COLO668 (cell line): ENCODE measurements at regions not wholly inside any gene's neighbourhood (a gene's known extent, or its start where the extent isn't known, plus 50 kb on each side); places are given as distances from the start of the nearest gene placed in this dataset.

Experiments used
- DNase-seq: peaks from one replicate; lab custom pipeline; 2025; ENCODE audit not compliant: unreplicated experiment; lab: John Stamatoyannopoulos, UW

DNA sequence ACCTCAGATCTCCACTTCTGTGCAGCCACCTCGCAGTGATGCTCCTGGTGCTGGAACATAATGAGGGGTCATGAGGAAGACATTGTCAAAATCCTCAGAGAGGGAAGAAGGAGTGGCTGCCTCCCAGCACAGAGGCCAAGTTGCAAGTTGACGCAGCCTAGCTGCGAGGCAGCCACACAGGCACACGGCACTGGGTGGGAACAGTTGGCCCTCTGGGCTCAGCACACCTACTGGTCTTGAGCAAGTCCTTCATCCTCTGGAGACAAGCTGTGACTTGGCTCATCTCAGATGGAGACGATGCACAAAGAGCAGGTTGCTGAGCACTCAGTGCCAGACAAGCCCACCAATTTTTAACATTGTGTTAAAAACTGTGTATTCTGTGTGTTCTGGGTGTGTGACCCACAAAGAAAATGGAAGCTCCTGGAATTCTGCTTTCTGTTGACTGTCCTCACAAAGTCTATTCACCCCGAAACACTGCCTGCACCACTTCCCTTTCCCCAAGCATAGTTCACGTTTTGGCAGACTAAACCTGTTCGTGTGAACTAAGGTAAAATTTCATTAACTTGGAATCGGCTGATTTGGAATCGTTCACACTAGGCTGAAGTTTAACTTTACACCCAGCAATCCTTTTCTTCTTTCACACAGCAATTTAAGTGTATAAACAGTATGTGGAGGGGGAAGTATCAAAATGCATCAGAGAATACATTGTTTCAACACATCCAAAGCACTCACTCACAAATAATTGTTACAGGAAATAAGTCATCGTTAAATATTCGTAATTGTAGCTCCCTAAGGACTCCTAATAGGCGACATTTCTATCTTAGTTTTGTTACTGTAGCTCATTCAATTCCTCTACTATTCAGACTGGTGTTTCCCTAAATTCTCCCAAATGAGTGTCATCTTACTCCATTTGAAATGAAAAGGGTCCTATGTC is 266.6 kb upstream of the ID2 start:
- no peak for DNase-seq

DNA sequence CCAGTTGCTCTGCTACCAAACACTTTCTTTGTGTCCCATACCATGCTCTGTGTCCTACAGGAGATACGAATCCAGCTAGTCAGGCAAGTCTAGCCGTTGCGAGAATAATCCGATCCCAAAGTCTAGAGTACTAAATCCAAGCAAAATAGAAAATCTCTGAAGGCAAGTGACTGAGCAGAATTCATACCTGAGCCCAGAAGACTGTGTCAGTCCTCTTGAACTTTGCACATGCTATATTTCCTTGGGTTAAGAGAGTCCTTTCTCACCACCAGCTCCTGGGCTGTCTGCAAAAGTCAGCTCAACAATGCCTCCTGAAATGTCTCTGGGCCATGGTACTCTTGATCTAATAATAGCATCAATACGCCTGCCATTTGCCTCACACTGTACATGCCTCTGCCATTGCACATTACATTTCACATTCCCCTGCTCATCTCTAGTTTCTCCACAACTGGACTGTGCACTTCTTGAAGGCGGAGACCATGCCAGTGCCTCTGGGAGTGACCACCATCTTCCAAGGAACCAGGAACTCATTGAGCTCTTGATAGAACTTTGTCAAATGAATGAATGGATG is 265.8 kb upstream of the ID2 start:
- no peak for DNase-seq

DNA sequence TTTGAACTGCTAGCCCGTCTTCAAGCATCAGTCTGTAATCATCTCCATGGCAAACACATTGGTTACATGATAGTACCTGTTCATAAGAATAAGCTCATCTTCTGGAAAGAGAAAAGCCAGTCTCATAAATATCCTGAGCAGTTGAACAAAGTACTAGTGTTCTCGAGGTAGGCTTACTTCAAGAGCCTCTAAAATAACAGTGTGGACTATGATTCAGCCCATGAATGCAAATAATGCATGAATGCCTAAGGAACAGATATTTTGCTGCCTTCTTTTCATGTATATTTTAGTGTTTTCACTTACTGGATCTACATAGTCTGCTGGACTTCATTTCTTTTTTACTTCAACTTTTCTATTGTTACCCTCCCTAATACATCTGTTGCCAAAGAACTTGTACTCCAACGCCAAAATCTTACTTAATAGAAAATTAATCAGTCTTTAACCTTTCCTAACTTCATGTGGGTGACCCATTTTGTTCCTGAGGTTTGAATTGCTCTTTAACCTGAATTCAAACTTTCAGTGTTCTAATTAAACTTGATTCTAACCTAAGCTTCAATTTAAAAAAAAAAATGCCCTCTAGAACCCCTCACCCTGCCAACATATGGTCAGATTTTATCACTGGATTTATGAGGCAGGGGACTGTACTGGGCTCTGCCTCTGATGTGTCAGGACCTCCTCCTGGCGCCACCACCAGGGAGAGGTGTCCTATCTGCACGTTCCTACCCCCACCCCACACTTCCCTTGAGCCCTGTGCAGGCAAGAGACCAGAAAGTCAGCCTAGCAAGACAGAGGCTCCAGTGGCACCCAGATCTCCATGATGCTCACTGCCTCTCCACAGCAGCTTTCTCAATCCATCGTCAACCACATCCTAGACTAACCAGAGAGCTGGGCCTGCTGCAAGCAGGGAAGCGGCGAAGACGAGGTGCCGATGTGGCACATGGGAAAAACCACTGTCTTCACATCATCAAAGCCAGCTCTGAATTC is 264.7 kb upstream of the ID2 start:
- DNase-seq, result no peak

DNA sequence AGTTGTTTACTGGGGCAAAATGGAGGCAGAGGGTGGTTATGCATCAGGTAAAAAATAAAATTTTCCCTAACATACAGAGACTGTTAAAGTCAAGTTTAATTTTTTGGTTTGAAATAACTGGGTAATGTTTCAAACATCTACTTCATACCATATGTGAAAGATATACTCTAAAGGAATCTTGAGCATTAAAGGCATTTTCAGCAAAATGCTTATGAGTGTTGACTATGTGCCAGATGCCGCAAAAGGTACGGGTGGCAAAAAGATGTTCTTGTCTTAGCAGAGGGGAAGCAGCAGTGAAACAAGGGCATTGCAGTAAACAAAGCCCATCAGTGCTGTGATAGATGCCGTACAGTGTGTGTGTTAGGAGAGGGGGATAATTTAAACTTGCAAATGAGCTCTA is 263.1 kb upstream of the ID2 start:
- no peak for DNase-seq

DNA sequence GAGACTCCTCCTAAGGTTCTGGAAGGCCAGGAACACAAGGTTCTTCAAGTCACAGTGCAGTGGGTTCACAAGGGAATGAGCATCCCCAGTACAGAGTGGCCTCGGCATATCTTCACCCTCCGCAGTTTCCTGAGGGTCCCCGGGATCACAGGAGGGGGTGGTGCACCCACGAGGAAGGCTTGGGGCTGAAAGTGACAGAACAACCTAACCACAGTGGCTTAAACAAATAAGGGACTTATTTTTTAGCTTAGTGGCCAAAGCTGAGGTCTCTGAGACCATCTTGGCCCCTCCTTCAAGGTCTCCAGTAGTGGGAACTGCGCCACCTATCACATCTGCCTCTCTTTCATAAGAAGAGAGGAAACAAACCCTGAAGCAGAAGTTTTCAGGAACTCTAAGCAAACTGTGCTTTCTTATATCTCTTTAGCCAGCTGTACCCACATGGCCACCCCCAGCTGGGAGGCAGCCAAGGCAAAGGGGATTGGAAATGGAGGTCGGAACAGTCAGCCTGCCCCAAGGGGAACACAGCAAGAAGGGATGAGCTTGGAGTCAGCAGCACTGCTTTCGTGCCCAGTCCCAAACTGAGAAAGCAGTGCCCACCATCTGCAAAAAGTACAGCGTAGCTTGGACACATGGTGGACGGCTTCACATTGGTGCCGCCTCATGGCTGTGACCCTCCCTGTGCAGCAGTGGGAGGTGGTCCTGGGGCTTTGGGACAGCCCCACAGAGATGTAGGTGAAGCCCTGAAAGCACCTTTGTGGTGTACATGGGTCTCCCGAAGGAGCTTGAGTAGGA is 260.0 kb upstream of the ID2 start:
- DNase-seq, result no peak

DNA sequence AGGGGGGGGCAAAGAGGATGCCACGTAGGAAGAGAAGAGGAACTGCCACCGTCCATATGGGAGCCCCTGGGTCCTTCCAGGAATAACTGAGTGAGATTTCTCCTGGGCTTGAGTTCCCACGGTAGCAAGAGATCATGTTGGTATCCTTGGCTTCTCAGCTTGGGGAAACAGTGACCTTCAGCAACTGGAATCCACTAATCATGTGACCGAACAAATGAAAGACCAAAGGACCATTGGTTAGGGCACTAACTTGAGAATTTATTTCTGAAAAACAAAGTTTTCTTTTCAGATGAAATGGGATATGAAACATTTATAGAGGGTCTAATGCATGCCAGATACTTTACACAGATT is 259.4 kb upstream of the ID2 start:
- no peak for DNase-seq

DNA sequence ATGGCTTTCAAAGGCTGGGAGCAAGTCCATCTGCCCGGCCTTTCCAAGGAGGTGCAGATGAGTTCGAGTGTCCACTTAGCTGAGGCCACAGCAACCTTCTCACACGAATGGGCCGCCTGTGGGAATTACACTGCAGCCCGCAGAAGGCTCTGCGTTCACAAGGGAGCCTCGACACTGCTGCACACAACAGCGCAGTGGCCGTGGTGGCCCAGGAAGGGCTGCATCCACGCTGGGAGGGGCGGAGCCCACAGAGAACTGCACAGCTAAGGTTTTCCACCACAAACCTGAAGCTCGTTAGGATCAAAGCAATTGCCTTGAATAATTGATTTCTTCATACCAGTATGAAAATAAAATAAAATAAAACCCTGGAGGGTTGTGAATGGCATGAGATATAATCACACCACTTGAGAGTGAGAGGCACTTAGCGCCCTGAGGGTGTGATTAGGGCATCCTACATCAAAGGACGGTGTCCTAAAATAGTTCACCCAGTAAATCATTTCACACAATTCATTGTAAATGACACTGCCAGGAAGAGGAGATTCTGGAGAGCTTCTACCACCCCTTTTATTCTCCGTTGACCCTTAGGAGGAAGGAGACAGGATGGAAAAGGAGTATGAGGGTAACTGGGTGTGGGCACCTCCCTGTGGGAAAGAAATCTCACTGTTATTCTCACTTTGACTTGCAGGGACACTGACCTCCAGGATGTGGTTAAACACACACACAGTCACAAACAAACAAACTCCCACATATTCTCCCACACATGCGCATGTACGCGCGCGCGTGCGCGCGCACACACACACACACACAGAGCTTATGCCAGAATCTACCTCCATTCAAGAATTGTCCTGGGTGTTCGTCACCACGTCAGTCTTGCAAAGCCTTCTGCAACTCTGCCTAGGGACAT is 256.6 kb upstream of the ID2 start:
- DNase-seq, result no peak

DNA sequence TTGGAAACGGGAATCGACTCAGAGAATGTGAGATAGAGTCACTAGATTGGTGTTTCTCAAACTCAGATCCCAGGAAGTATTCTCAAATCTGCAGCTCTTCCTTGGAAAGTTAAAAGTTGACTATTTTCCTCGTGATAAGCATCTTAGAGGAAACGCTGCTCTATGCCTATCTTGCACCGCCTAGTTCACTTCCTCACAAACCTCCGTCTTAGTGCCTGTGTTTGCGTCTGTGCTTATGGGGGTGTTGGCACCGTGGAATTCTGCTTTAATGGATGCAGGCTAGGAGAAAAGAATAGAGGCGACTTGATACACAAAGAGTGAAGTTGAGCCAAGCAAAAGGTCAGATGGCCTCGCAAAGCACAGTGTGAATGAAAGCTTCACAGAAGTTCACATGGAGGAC is 255.3 kb upstream of the ID2 start:
- DNase-seq, result no peak

DNA sequence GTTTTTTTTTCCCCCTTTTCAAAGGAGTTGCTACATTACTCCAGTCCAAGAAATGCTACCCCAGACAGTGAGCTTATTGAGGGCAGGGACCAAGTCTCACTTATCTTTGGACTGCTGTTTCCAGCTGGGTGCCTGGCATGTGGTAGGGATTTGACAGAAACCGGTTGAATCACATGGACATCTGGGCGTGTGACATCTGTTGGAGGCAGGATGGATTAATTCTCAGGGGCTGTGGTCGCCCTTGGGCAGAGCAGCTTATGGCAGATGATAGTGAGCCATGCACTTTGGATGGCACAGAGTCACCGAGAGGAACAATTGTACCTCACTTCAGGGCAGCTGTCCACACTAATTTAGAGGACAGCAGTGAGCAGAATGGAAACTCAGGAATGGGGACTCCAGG is 254.6 kb upstream of the ID2 start:
- no peak for DNase-seq

DNA sequence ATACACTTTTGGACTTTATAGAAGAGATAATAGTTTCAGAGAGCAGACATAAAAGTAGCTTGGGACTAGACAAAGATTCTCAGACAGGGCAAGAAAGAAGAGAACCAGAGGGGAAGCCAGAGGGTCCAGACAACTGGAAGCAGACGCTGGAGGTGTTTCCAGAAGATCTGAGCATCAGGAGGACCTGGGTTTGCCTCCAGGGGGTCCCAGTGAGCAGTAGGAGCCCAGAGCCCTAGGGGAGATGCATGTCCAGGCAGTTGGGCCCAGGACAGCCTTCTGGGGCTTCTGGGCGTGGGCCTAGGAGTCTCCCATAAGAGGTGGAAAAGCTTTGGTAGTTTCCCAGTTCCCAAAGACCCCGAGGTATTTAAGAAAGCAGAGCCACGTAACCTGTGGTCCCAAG is 251.2 kb upstream of the ID2 start:
- no peak for DNase-seq

DNA sequence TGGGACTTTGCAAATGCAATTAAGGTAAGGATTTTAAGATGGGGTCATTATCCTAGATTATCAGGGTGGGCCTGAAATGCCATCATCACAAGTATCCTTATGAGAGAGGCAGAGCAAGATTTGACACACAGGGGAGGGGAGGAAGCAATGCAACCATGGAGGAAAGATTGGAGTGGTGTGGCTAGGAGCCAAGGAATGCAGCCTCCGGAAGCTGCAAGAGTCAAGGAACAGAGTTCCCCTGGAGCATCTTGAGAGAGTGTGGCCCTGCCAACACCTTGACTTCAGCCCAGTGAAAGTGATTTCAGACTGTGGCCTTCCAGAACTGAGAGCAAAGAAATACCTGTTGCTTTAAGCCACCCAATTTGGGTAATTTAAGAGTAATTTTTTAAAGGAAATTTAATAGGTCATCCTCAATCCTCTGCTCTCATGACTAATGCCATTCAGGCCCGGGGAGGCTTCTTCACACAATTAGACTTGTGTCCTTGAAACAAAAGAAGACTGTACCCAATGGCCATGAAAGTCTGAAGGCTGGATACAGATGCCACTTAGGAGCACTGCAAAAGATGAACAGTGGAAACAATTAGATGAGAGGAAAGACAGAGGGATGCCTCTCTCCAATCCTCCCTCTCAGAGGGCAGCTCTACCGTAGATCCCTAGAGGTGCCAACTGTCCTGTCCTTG is 250.3 kb upstream of the ID2 start:
- no peak for DNase-seq

DNA sequence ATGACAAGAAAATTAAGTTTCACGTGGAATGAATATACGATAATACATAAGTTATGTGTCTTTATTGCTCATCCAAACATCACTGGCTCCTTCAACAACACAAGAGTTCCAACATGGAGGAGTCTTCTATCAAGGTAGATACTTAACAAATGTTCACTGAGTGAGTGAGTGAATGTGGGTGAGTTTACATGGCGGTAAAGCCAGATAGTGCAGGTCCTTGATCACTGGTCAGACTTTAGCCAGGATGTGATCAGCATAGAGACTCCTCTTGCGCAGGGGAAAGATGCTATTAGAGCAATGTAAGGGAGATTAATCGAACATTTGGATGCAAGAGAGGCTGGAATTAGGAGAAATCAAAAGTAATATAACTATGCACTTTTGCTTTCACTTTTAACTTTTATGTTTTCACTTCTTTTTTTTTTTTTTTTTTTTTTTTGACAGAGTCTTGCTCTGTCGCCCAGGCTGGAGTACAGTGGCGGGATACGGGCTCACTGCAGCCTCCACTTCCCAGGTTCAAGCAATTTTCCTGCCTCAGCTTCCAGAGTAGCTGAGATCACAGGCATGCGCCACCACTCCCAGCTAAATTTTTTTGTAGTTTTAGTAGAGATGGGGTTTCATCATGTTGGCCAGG is 249.0 kb upstream of the ID2 start:
- no peak for DNase-seq

DNA sequence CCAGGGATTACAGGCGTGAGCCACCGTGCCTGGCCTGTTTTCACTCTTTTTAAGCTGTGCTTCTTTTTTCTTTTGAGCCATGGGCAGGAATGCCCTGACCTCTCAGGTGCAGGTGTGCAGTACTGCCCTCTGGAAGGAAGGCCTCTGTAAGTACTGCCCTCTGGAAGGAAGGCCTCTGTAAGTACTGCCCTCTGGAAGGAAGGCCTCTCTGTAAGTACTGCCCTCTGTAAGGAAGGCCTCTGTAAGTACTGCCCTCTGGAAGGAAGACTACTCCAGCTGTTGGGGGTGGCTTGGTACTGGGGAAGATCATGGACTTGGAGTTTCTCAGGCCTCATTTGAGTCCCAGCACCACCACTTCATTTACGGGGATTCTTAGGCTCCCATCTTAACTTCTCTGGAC is 248.5 kb upstream of the ID2 start:
- DNase-seq, result no peak

DNA sequence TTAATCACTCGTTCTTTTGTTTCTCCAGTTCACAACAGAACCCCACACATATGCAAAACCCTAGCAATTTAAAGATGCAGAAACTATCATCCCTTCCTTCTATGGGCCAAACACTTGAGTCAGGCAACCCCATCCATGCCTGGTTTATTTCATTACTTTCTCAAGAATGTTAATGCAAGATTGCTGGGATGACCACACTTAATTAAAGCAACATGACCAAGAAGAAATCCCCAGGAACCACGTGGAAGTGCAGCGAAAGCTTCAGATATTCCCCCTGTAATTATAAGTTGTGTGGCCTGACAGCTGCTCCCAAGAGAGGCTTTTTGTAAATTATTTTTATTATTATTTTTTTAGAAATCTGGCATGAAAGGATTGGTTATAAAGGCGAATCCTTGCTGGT is 246.2 kb upstream of the ID2 start:
- no peak for DNase-seq

DNA sequence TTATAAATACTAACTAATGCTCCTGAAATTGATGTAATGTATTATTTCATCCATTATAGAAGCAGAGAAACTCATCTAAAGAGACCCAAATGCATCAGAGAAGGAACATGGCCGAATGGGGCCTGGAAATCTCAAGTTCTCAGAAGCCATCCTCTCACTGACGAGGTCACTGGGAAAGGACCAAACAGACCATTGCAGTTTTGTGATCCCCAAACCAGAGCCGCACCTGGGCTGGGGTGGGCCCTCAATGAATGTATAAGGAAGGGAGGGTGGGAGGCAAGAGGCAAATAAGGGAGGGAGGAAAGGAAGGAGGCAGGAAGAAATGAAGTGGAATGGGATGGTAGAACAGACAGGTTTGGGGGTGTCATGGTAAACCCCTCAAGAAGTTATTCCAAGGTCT is 245.3 kb upstream of the ID2 start:
- no peak for DNase-seq

DNA sequence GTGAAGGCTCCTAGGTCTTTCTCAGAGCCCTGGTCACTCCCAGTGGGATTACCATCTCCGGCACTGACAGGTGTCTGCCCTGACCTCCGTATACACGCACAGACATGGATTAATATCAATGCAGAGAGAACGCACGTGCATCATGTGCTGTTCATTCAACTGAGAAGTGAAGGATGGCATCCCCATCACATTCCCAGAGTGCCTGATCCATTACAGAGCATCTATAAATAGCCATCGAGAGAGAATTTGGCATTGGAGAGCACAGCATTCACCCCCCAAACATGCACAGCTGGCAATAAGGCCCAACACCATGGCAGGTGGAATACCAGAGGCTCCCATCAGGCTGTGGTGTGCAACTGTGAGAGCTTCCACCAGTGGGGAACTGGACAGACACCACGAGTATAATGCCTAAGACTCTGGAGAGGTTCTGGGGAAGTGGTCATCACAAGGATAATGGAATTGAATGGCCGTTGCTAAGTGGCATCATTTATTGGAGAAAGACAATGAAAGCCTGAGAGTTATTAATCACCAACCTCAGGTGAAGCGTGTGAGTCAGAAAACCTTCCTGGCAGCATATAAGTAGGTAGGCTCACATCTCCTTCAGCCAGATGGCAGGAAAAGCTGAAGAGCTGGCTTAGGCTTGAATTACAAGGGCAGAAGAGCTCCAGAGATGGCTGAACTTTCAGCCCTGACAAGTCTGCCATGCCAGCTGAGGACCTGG is 244.5 kb upstream of the ID2 start:
- DNase-seq, result peak; percentile 21

DNA sequence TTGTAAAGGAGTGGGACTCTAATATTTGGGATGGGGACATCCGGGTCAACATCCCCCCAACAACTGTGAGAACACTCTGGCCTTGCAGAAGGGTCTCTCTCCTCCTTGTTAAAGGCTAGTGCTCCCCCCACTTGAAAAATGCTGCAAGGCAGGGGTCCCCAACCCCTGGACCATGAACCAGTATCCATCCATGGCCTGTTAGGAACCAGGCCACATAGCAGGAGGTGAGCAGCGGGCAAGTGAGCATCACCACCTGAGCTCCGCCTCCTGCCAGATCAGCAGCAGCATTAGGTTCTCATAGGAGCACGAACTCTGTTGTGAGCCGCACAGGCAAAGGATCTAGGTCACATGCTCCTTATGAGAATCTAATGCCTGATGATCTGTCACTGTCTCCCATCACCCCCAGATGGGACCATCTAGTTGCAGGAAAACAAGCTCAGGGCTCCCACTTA is 243.9 kb upstream of the ID2 start:
- no peak for DNase-seq

DNA sequence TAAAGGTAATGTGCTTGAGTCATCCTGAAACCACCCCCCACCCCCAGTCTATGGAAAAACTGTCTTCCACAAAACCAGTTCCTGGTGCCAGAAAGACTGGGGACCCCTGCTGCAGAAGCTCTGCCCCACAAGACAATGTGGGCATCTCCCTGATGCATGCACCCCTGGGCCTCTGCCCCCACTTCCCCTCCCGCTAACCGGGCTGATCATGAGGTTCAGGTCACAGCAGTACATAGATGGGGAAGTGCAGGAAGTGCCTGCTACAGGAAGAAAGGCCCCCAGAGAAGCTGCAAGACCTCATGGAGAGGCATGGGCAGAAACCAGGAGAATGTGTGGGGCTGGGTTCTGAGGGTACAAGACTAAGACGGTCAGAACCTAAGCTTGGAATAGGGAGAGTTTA is 243.4 kb upstream of the ID2 start:
- DNase-seq, result no peak
